PC-9 (cell line): ENCODE measurements at regions not wholly inside any gene's neighbourhood (a gene's known extent, or its start where the extent isn't known, plus 50 kb on each side); places are given as distances from the start of the nearest gene placed in this dataset.
A peak's percentile ranks its signal among the peaks of the same experiment; 100 is the strongest.

Experiments
- BruUV-seq: library from RNA; stranded (reverse); fragments of 400-500 nt; replicated peaks from 2 replicates; lab custom pipeline; 2021; lab: Mats Ljungman, UMichigan
- CTCF ChIA-PET: fragments of 300-600 bp; sonication (Branson Sonifier 250); formaldehyde crosslinking; loops from one replicate; lab custom pipeline; 2022; ENCODE audit warnings: antibody characterized with exemption; lab: Charles Lee
- POLR2A ChIA-PET: fragments of 300-600 bp; sonication (Branson Sonifier 250); formaldehyde crosslinking; loops from one replicate; lab custom pipeline; 2022; ENCODE audit warnings: antibody characterized with exemption; ENCODE audit not compliant: unreplicated experiment; lab: Charles Lee
- DNase-seq, 2 experiments: peaks; one replicate each; pipeline versions ENCODE4 v3.0.0 to v3.0.0-alpha.2; 2015 to 2022; ENCODE audit warnings: mixed read lengths in 1 of 2
- H2AFZ ChIP-seq: fragments of 200-600 bp; sonication (generic); 2 replicates; pipeline ENCODE4 v1.8.1; 2017; ENCODE audit warnings: antibody characterized with exemption
- H3F3A ChIP-seq: fragments of 200-600 bp; sonication (generic); 2 replicates; pipeline ENCODE4 v1.8.1; 2017; ENCODE audit warnings: antibody characterized with exemption, mild to moderate bottlenecking, low read depth; ENCODE audit not compliant: insufficient read depth
- H3K27ac ChIP-seq: fragments of 200-600 bp; sonication (generic); 2 replicates; pipeline ENCODE4 v1.6.1; 2016; ENCODE audit warnings: mixed run types
- H3K27me3 ChIP-seq: fragments of 200-600 bp; sonication (generic); 2 replicates; pipeline ENCODE4 v1.6.1; 2016; ENCODE audit warnings: low read depth, mixed run types; ENCODE audit not compliant: insufficient read depth
- H3K36me3 ChIP-seq: fragments of 200-600 bp; sonication (generic); 2 replicates; pipeline ENCODE4 v1.6.1; 2016; ENCODE audit warnings: low read depth, mixed run types
- H3K4me1 ChIP-seq: fragments of 200-600 bp; sonication (generic); replicated peaks from 2 replicates; pipeline ENCODE4 v1.6.1; 2016; ENCODE audit warnings: mixed run types; ENCODE audit not compliant: insufficient read depth
- H3K4me2 ChIP-seq: fragments of 200-600 bp; sonication (generic); 2 replicates; pipeline ENCODE4 v1.6.1; 2017; ENCODE audit warnings: mixed run types
- H3K4me3 ChIP-seq: fragments of 200-600 bp; sonication (generic); 2 replicates; pipeline ENCODE4 v1.6.1; 2016; ENCODE audit warnings: mixed run types
- H3K79me2 ChIP-seq: fragments of 200-600 bp; sonication (generic); 2 replicates; pipeline ENCODE4 v1.6.1; 2017; ENCODE audit warnings: low read depth, mixed run types
- H3K9me2 ChIP-seq: fragments of 200-600 bp; sonication (generic); 2 replicates; pipeline ENCODE4 v1.8.1; 2017; ENCODE audit warnings: mild to moderate bottlenecking; ENCODE audit not compliant: insufficient read depth
- H3K9me3 ChIP-seq: fragments of 200-600 bp; sonication (generic); 2 replicates; pipeline ENCODE4 v1.8.1; 2016; ENCODE audit warnings: low read depth; ENCODE audit not compliant: insufficient read depth
- H4K20me1 ChIP-seq: fragments of 200-600 bp; sonication (generic); 2 replicates; pipeline ENCODE4 v1.8.1; 2017; ENCODE audit not compliant: insufficient read depth
- CTCF ChIP-seq: fragments of 200-600 bp; sonication (generic); conservative IDR thresholded peaks from 2 replicates; pipeline ENCODE4 v1.6.1; 2017; ENCODE audit warnings: mixed run types, antibody characterized with exemption, mild to moderate bottlenecking, moderate library complexity
- EZH2 ChIP-seq: fragments of 200-600 bp; sonication (generic); IDR thresholded peaks from 2 replicates; pipeline ENCODE4 v1.8.0; 2017; ENCODE audit warnings: antibody characterized with exemption, low read depth
- intact Hi-C: fragments of 100-400 bp; cut with micrococcal nuclease; formaldehyde crosslinking; loops from one replicate; pipeline ENCODE4 v1.10.0; 2022; ENCODE audit not compliant: unreplicated experiment

- ChIA-PET POLR2A (no interaction called here), CTCF (no interaction called here)
- no TSS peak for BruUV-seq
- H3K27me3 ChIP-seq, result peaks cover 46% of the 10 kb centered on the region
- H3K36me3 ChIP-seq, result no peaks in the 10 kb centered on the region
- intact Hi-C loops, result no loop called here
- H3F3A ChIP-seq, result no peaks in the 10 kb centered on the region
- no peaks in the 10 kb centered on the region for H3K79me2 ChIP-seq
- H3K9me2 ChIP-seq, result no peaks in the 10 kb centered on the region
- no peak overlapping the region for H3K4me3 ChIP-seq
- no peak overlapping the region for H3K27ac ChIP-seq
- H2AFZ ChIP-seq, result no peak overlapping the region
- no peaks in the 10 kb centered on the region for H3K9me3 ChIP-seq
- TF ChIP-seq EZH2 (no peak), CTCF (no peak)
- no peak overlapping the region for H3K4me2 ChIP-seq
- H4K20me1 ChIP-seq, result no peaks in the 10 kb centered on the region
- no peaks in the 10 kb centered on the region for H3K4me1 ChIP-seq
- DNase-seq, result no peak
Measured at GRCh38 chr12:131448254-131448795, 262.6 kb upstream of the SFSWAP start.

- ChIA-PET POLR2A (no interaction called here), CTCF (no interaction called here)
Measured at GRCh38 chr12:131449027-131449426, 261.9 kb upstream of the SFSWAP start.

GRCh38 chr12:131452444-131452860 is 258.4 kb upstream of the SFSWAP start:
- H3K27me3 ChIP-seq, result peaks cover 44% of the 10 kb centered on the region
- TF ChIP-seq CTCF (peak; percentile 50), EZH2 (no peak)
- no peak overlapping the region for H3K4me2 ChIP-seq
- H3K36me3 ChIP-seq, result no peaks in the 10 kb centered on the region
- H4K20me1 ChIP-seq, result no peaks in the 10 kb centered on the region
- H3K79me2 ChIP-seq, result no peaks in the 10 kb centered on the region
- no peak overlapping the region for H3K4me3 ChIP-seq
- no peaks in the 10 kb centered on the region for H3K9me3 ChIP-seq
- ChIA-PET CTCF (no interaction called here), POLR2A (no interaction called here)
- no peak overlapping the region for H3K27ac ChIP-seq
- H3F3A ChIP-seq, result no peaks in the 10 kb centered on the region
- H2AFZ ChIP-seq, result no peak overlapping the region
- no peak for DNase-seq
- H3K4me1 ChIP-seq, result no peaks in the 10 kb centered on the region
- intact Hi-C loops, result no loop called here
- H3K9me2 ChIP-seq, result no peaks in the 10 kb centered on the region
- no TSS peak for BruUV-seq

More at GRCh38 chr12:131449027-131449426, 261.9 kb upstream of the SFSWAP start:
- Histone ChIP-seq H3K27me3 (peaks cover 39% of the 10 kb centered on the region), H3K4me1 (no peaks in the 10 kb centered on the region), H3K4me2 (no peak overlapping the region), H4K20me1 (no peaks in the 10 kb centered on the region), H3K27ac (no peak overlapping the region), H3F3A (no peaks in the 10 kb centered on the region), H3K79me2 (no peaks in the 10 kb centered on the region), H3K36me3 (no peaks in the 10 kb centered on the region), H3K9me2 (no peaks in the 10 kb centered on the region), H2AFZ (no peak overlapping the region), H3K4me3 (no peak overlapping the region), H3K9me3 (no peaks in the 10 kb centered on the region)
- DNase-seq, result no peak
- no TSS peak for BruUV-seq
- TF ChIP-seq CTCF (no peak), EZH2 (no peak)
- intact Hi-C loops, result no loop called here
